ENCODE measurements at regions not wholly inside any gene's neighbourhood (a gene's known extent, or its start where the extent isn't known, plus 50 kb on each side); places are given as distances from the start of the nearest gene placed in this dataset.

GRCh38 chr2:14952400-14952963 lies 320.0 kb downstream of the LRATD1 start:
- TF ChIP-seq NR2C1 (IDR thresholded peaks at IDR 0.05) (no peak), POLR2AphosphoS5 (IDR thresholded peaks at IDR 0.05; ENCODE audit: low read length) (no peak), BACH1 (IDR thresholded peaks at IDR 0.05; ENCODE audit: borderline replicate concordance) (no peak), SRF (IDR thresholded peaks at IDR 0.05; ENCODE audit: low read depth in 2 of 2, low read length in 2 of 2) (no peak), JUND (IDR thresholded peaks at IDR 0.05; ENCODE audit: low read depth, low read length) (no peak), NFIC (IDR thresholded peaks at IDR 0.05; ENCODE audit: low read depth, low read length) (no peak), CBX3 (IDR thresholded peaks at IDR 0.05; ENCODE audit: borderline replicate concordance, low read depth) (no peak)

All from GM12878 (cell line).